ENCODE measurements at regions not wholly inside any gene's neighbourhood (a gene's known extent, or its start where the extent isn't known, plus 50 kb on each side); places are given as distances from the start of the nearest gene placed in this dataset.

DNA sequence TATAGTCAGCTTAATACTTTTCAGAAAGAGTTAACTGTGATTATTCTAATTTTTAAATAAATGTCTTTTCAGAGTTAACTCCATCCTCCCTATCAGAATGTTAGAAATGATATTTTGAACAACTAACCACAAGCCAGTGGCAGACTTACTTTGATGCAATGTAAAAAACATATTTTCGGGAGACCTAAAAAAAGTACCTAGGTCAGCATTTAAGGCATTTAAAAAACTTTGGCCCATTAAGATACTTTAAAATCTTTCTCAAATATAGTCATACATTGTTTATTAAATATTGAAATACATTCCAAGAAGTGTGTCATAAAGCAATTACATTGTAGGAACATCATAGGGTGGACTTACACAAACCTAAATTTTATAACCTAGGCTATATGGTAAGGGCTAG lies 426.1 kb downstream of the PABPC4L start (continued):
- TF ChIP-seq ELF4 (CRISPR knock-in tag; IDR thresholded peaks at IDR 0.05; ENCODE audit: low read depth), result no peak
- TF ChIP-seq, protein P1, sequence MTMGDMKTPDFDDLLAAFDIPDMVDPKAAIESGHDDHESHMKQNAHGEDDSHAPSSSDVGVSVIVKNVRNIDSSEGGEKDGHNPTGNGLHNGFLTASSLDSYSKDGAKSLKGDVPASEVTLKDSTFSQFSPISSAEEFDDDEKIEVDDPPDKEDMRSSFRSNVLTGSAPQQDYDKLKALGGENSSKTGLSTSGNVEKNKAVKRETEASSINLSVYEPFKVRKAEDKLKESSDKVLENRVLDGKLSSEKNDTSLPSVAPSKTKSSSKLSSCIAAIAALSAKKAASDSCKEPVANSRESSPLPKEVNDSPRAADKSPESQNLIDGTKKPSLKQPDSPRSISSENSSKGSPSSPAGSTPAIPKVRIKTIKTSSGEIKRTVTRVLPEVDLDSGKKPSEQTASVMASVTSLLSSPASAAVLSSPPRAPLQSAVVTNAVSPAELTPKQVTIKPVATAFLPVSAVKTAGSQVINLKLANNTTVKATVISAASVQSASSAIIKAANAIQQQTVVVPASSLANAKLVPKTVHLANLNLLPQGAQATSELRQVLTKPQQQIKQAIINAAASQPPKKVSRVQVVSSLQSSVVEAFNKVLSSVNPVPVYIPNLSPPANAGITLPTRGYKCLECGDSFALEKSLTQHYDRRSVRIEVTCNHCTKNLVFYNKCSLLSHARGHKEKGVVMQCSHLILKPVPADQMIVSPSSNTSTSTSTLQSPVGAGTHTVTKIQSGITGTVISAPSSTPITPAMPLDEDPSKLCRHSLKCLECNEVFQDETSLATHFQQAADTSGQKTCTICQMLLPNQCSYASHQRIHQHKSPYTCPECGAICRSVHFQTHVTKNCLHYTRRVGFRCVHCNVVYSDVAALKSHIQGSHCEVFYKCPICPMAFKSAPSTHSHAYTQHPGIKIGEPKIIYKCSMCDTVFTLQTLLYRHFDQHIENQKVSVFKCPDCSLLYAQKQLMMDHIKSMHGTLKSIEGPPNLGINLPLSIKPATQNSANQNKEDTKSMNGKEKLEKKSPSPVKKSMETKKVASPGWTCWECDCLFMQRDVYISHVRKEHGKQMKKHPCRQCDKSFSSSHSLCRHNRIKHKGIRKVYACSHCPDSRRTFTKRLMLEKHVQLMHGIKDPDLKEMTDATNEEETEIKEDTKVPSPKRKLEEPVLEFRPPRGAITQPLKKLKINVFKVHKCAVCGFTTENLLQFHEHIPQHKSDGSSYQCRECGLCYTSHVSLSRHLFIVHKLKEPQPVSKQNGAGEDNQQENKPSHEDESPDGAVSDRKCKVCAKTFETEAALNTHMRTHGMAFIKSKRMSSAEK (CRISPR knock-in tag; IDR thresholded peaks at IDR 0.05; ENCODE audit: borderline replicate concordance), result no peak
- TF ChIP-seq, protein P2, sequence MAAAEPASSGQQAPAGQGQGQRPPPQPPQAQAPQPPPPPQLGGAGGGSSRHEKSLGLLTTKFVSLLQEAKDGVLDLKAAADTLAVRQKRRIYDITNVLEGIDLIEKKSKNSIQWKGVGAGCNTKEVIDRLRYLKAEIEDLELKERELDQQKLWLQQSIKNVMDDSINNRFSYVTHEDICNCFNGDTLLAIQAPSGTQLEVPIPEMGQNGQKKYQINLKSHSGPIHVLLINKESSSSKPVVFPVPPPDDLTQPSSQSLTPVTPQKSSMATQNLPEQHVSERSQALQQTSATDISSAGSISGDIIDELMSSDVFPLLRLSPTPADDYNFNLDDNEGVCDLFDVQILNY (CRISPR knock-in tag; IDR thresholded peaks at IDR 0.05), result no peak
- no peak for TF ChIP-seq NFYB (CRISPR knock-in tag; conservative IDR thresholded peaks at IDR 0.05; ENCODE audit: low read depth)
- TF ChIP-seq, protein P3, sequence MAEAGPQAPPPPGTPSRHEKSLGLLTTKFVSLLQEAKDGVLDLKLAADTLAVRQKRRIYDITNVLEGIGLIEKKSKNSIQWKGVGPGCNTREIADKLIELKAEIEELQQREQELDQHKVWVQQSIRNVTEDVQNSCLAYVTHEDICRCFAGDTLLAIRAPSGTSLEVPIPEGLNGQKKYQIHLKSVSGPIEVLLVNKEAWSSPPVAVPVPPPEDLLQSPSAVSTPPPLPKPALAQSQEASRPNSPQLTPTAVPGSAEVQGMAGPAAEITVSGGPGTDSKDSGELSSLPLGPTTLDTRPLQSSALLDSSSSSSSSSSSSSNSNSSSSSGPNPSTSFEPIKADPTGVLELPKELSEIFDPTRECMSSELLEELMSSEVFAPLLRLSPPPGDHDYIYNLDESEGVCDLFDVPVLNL (CRISPR knock-in tag; IDR thresholded peaks at IDR 0.05; ENCODE audit: borderline replicate concordance, low read depth), result no peak

DNA sequence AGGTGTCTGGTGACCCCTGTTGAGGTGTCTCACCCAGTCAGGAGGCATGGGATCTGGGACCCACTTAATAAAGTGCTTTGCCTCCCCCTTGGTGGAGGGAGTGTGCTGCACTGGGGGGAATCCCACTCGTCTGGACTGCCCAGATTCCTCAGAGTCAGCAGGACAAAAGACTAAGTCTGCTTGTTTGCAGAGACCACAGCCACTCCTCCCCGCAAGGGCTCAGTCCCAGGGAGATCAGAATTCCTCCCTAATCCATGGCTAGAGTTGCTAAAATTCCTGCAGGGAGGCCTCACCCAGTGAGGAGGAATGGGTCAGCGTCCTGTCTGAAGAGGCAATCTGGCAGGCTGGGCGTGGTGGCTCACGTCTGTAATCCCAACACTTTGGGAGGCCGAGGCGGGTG lies 442.2 kb downstream of the PABPC4L start:
- Mint-ChIP-seq H3K4me3 (no peak overlapping the region), H3K27ac (no peak overlapping the region), H3K4me1 (no peaks in the 10 kb centered on the region), H3K27me3 (ENCODE audit: low read depth) (no peaks in the 10 kb centered on the region), H3K36me3 (no peaks in the 10 kb centered on the region), H3K9me3 (peaks cover 4% of the 10 kb centered on the region)
- ChIA-PET CTCF (no interaction called here), POLR2A (no interaction called here)
- TF ChIP-seq NR1H2 (CRISPR knock-in tag; IDR thresholded peaks at IDR 0.05), result no peak
- TF ChIP-seq, protein P4, sequence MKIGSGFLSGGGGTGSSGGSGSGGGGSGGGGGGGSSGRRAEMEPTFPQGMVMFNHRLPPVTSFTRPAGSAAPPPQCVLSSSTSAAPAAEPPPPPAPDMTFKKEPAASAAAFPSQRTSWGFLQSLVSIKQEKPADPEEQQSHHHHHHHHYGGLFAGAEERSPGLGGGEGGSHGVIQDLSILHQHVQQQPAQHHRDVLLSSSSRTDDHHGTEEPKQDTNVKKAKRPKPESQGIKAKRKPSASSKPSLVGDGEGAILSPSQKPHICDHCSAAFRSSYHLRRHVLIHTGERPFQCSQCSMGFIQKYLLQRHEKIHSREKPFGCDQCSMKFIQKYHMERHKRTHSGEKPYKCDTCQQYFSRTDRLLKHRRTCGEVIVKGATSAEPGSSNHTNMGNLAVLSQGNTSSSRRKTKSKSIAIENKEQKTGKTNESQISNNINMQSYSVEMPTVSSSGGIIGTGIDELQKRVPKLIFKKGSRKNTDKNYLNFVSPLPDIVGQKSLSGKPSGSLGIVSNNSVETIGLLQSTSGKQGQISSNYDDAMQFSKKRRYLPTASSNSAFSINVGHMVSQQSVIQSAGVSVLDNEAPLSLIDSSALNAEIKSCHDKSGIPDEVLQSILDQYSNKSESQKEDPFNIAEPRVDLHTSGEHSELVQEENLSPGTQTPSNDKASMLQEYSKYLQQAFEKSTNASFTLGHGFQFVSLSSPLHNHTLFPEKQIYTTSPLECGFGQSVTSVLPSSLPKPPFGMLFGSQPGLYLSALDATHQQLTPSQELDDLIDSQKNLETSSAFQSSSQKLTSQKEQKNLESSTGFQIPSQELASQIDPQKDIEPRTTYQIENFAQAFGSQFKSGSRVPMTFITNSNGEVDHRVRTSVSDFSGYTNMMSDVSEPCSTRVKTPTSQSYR (CRISPR knock-in tag; IDR thresholded peaks at IDR 0.05), result no peak
- TF ChIP-seq GTF2I (CRISPR knock-in tag; conservative IDR thresholded peaks at IDR 0.05), result no peak
- no peak for TF ChIP-seq ZNF232 (CRISPR knock-in tag; IDR thresholded peaks at IDR 0.05)
- TF ChIP-seq, protein P5, sequence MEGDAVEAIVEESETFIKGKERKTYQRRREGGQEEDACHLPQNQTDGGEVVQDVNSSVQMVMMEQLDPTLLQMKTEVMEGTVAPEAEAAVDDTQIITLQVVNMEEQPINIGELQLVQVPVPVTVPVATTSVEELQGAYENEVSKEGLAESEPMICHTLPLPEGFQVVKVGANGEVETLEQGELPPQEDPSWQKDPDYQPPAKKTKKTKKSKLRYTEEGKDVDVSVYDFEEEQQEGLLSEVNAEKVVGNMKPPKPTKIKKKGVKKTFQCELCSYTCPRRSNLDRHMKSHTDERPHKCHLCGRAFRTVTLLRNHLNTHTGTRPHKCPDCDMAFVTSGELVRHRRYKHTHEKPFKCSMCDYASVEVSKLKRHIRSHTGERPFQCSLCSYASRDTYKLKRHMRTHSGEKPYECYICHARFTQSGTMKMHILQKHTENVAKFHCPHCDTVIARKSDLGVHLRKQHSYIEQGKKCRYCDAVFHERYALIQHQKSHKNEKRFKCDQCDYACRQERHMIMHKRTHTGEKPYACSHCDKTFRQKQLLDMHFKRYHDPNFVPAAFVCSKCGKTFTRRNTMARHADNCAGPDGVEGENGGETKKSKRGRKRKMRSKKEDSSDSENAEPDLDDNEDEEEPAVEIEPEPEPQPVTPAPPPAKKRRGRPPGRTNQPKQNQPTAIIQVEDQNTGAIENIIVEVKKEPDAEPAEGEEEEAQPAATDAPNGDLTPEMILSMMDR (IDR thresholded peaks at IDR 0.05), result no peak
- TF ChIP-seq ZBTB21 (CRISPR knock-in tag; IDR thresholded peaks at IDR 0.05; ENCODE audit: borderline replicate concordance), result no peak
- TF ChIP-seq OVOL2 (CRISPR knock-in tag; IDR thresholded peaks at IDR 0.05; ENCODE audit: borderline replicate concordance), result no peak
- TF ChIP-seq, protein P6, sequence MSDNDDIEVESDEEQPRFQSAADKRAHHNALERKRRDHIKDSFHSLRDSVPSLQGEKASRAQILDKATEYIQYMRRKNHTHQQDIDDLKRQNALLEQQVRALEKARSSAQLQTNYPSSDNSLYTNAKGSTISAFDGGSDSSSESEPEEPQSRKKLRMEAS (CRISPR knock-in tag; IDR thresholded peaks at IDR 0.05), result no peak
- no peak for TF ChIP-seq PRRX2 (CRISPR knock-in tag; IDR thresholded peaks at IDR 0.05)
- TF ChIP-seq, protein P7, sequence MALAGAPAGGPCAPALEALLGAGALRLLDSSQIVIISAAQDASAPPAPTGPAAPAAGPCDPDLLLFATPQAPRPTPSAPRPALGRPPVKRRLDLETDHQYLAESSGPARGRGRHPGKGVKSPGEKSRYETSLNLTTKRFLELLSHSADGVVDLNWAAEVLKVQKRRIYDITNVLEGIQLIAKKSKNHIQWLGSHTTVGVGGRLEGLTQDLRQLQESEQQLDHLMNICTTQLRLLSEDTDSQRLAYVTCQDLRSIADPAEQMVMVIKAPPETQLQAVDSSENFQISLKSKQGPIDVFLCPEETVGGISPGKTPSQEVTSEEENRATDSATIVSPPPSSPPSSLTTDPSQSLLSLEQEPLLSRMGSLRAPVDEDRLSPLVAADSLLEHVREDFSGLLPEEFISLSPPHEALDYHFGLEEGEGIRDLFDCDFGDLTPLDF (CRISPR knock-in tag; IDR thresholded peaks at IDR 0.05), result no peak
- no peak for TF ChIP-seq NFYB (CRISPR knock-in tag; conservative IDR thresholded peaks at IDR 0.05; ENCODE audit: low read depth)
- no peak for TF ChIP-seq TEAD4 (CRISPR knock-in tag; IDR thresholded peaks at IDR 0.05)
- no peak for TF ChIP-seq JAZF1 (CRISPR knock-in tag; IDR thresholded peaks at IDR 0.05)
- TF ChIP-seq, protein P8, sequence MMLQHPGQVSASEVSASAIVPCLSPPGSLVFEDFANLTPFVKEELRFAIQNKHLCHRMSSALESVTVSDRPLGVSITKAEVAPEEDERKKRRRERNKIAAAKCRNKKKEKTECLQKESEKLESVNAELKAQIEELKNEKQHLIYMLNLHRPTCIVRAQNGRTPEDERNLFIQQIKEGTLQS (CRISPR knock-in tag; conservative IDR thresholded peaks at IDR 0.05), result no peak
- TF ChIP-seq KAT7 (CRISPR knock-in tag; IDR thresholded peaks at IDR 0.05; ENCODE audit: borderline replicate concordance), result no peak
- DNase-seq (ENCODE audit: low spot score), result peak; percentile 11
- ATAC-seq, result peak; percentile 76

All from WTC11 (cell line).